Peyer's patch (tissue), 4 donors: ENCODE measurements at regions not wholly inside any gene's neighbourhood (a gene's known extent, or its start where the extent isn't known, plus 50 kb on each side); places are given as distances from the start of the nearest gene placed in this dataset.

Experiments
- CTCF ChIP-seq, 6 experiments: fragments of 450-650 bp in 4 of 6; fragments of 200-600 bp in 2 of 6; sonication (generic) in 1 of 6; IDR thresholded peaks; one replicate each; pipeline ENCODE4 v1.5.1; 2017 to 2019; ENCODE audit warnings: antibody characterized with exemption in 6 of 6, mild to moderate bottlenecking in 3 of 6, moderate library complexity in 1 of 6
- POLR2A ChIP-seq, 2 donors: fragments of 450-650 bp; IDR thresholded peaks; one replicate each; pipeline ENCODE4 v1.5.1; 2017; ENCODE audit warnings: antibody characterized with exemption in 2 of 2, mild to moderate bottlenecking in 2 of 2, moderate library complexity in 2 of 2

- TF ChIP-seq POLR2A (IDR thresholded peaks at IDR 0.05) (no peak), CTCF (IDR thresholded peaks at IDR 0.05) (no peak)
Measured at GRCh38 chr5:93008502-93009207, 572.4 kb downstream of the NR2F1-AS1 start.
